Glomerular visceral epithelial cell (primary cell): ENCODE measurements at regions not wholly inside any gene's neighbourhood (a gene's known extent, or its start where the extent isn't known, plus 50 kb on each side); places are given as distances from the start of the nearest gene placed in this dataset.

ENCODE experiments used
- DNase-seq: peaks from one replicate; pipeline ENCODE4 v3.0.0-alpha.2; 2016; ENCODE audit errors: extremely low spot score

- no peak for DNase-seq
These were observed 78.8 kb upstream of the FOXF1 start for GRCh38 chr16:86431540-86431939.

- DNase-seq: no peak
These were observed 78.3 kb upstream of the FOXF1 start for GRCh38 chr16:86432048-86432447.

GRCh38 chr16:86432691-86433090 is 77.6 kb upstream of the FOXF1 start:
- no peak for DNase-seq

- no peak for DNase-seq
These were observed 73.7 kb upstream of the FOXF1 start for GRCh38 chr16:86436466-86437185.

GRCh38 chr16:86437348-86437747 is 73.0 kb upstream of the FOXF1 start:
- DNase-seq: no peak

GRCh38 chr16:86442703-86443102 is 67.6 kb upstream of the FOXF1 start:
- DNase-seq: no peak

GRCh38 chr16:86443508-86444147 is 66.7 kb upstream of the FOXF1 start:
- no peak for DNase-seq

GRCh38 chr16:86444261-86444660 is 66.1 kb upstream of the FOXF1 start:
- DNase-seq: no peak

- no peak for DNase-seq
These were observed 65.7 kb upstream of the FOXF1 start for GRCh38 chr16:86444661-86445060.

GRCh38 chr16:86446279-86446678 is 64.0 kb upstream of the FOXF1 start:
- no peak for DNase-seq

GRCh38 chr16:86447228-86447627 is 63.1 kb upstream of the FOXF1 start:
- no peak for DNase-seq

- no peak for DNase-seq
These were observed 61.9 kb upstream of the FOXF1 start for GRCh38 chr16:86448306-86448890.

- no peak for DNase-seq
These were observed 60.8 kb upstream of the FOXF1 start for GRCh38 chr16:86449446-86450095.

GRCh38 chr16:86450691-86451090 is 59.6 kb upstream of the FOXF1 start:
- no peak for DNase-seq

- no peak for DNase-seq
These were observed 57.9 kb upstream of the FOXF1 start for GRCh38 chr16:86452451-86452850.

GRCh38 chr16:86455116-86455515 is 55.2 kb upstream of the FOXF1 start:
- DNase-seq: no peak

- DNase-seq: no peak
These were observed 54.7 kb upstream of the FOXF1 start for GRCh38 chr16:86455640-86456039.

GRCh38 chr16:86457501-86458148 is 52.7 kb upstream of the FOXF1 start:
- DNase-seq: no peak

- DNase-seq: no peak
These were observed 52.1 kb upstream of the FOXF1 start for GRCh38 chr16:86458149-86458777.

GRCh38 chr16:86459266-86459665 is 51.1 kb upstream of the FOXF1 start:
- DNase-seq: no peak
